Tibial nerve (tissue), 4 donors: ENCODE measurements at regions not wholly inside any gene's neighbourhood (a gene's known extent, or its start where the extent isn't known, plus 50 kb on each side); places are given as distances from the start of the nearest gene placed in this dataset.

Experiments used
- DNase-seq, 2 donors: peaks; one replicate each; pipeline ENCODE4 v3.0.0-alpha.2; 2019; ENCODE audit warnings: low spot score in 2 of 2
- H3K27ac ChIP-seq, 4 donors: fragments of 200-600 bp; sonication (generic) in 3 of 4; one replicate each; pipeline ENCODE4 v1.5.1; 2017 to 2019; ENCODE audit warnings: mild to moderate bottlenecking in 1 of 4
- H3K27me3 ChIP-seq, 2 donors: fragments of 200-600 bp; sonication (generic) in 1 of 2; one replicate each; pipeline versions ENCODE4 v1.5.1 to v1.6.0; 2017 to 2019
- H3K36me3 ChIP-seq, 3 donors: fragments of 200-600 bp; sonication (generic); one replicate each; pipeline ENCODE4 v1.5.1; 2018 to 2019
- H3K4me1 ChIP-seq, 4 donors: fragments of 200-600 bp; sonication (generic) in 3 of 4; one replicate each; pipeline ENCODE4 v1.5.1; 2017 to 2019
- H3K4me3 ChIP-seq, 4 donors: fragments of 200-600 bp; sonication (generic) in 3 of 4; one replicate each; pipeline ENCODE4 v1.5.1; 2017 to 2019; ENCODE audit warnings: mild to moderate bottlenecking in 1 of 4, moderate library complexity in 1 of 4
- H3K9me3 ChIP-seq, 4 donors: fragments of 200-600 bp; sonication (generic) in 3 of 4; one replicate each; pipeline ENCODE4 v1.5.1; 2017 to 2019
- CTCF ChIP-seq, 5 experiments: fragments of 200-600 bp in 3 of 5; fragments of 450-650 bp in 2 of 5; sonication (generic) in 3 of 5; IDR thresholded peaks; one replicate each; pipeline ENCODE4 v1.5.1; 2016 to 2019; ENCODE audit warnings: antibody characterized with exemption in 5 of 5, mild to moderate bottlenecking in 3 of 5, moderate library complexity in 2 of 5
- EP300 ChIP-seq, 2 donors: sonication (generic); formaldehyde crosslinking; IDR thresholded peaks; one replicate each; pipeline ENCODE4 v1.6.1; 2017; ENCODE audit warnings: antibody characterized with exemption in 2 of 2, mild to moderate bottlenecking in 1 of 2
- POLR2A ChIP-seq, 2 donors: fragments of 450-650 bp; IDR thresholded peaks; one replicate each; pipeline ENCODE4 v1.6.1; 2017; ENCODE audit warnings: antibody characterized with exemption in 2 of 2, mild to moderate bottlenecking in 2 of 2, moderate library complexity in 2 of 2
- WGBS, 2 donors: methylation state at CpG; one replicate each; pipeline ENCODE4 v1.1.5; 2018; 5-methylcytosine and 5-hydroxymethylcytosine counted together

GRCh38 chr18:57975805-57976204, 68.2 kb upstream of the NEDD4L start:
- no peak for DNase-seq
- no peak overlapping the region for H3K27ac ChIP-seq
- 54 to 58% methylated on average over 2 of the region's 2 CpGs for WGBS, 2 donors
- TF ChIP-seq CTCF (IDR thresholded peaks at IDR 0.05) (no peak), POLR2A (IDR thresholded peaks at IDR 0.05) (no peak), EP300 (IDR thresholded peaks at IDR 0.05) (no peak)
- no peaks in the 10 kb centered on the region for H3K9me3 ChIP-seq
- no peaks in the 10 kb centered on the region for H3K27me3 ChIP-seq
- no peaks in the 10 kb centered on the region for H3K36me3 ChIP-seq
- H3K4me1 ChIP-seq, result no peaks in the 10 kb centered on the region
- H3K4me3 ChIP-seq, result no peak overlapping the region

- TF ChIP-seq CTCF (IDR thresholded peaks at IDR 0.05) (no peak), EP300 (IDR thresholded peaks at IDR 0.05) (no peak), POLR2A (IDR thresholded peaks at IDR 0.05) (no peak)
- Histone ChIP-seq H3K27me3 (no peaks in the 10 kb centered on the region), H3K27ac (no peak overlapping the region), H3K4me3 (no peak overlapping the region), H3K9me3 (no peaks in the 10 kb centered on the region), H3K4me1 (no peaks in the 10 kb centered on the region), H3K36me3 (no peaks in the 10 kb centered on the region)
- DNase-seq, result no peak
- 83 to 85% methylated on average over 6 of the region's 6 CpGs for WGBS, 2 donors
These were observed 69.3 kb upstream of the NEDD4L start for GRCh38 chr18:57974585-57975265.

- no peak for TF ChIP-seq CTCF (IDR thresholded peaks at IDR 0.05)
- TF ChIP-seq EP300 (IDR thresholded peaks at IDR 0.05), result no peak
- TF ChIP-seq POLR2A (IDR thresholded peaks at IDR 0.05), result no peak
- Histone ChIP-seq H3K27me3 (no peaks in the 10 kb centered on the region), H3K36me3 (no peaks in the 10 kb centered on the region), H3K9me3 (no peaks in the 10 kb centered on the region), H3K4me1 (no peaks in the 10 kb centered on the region), H3K4me3 (no peak overlapping the region), H3K27ac (no peak overlapping the region)
- no peak for DNase-seq
- 90 to 93% methylated on average over 7 of the region's 7 CpGs for whole genome bisulfite sequencing, 2 donors
These were observed 70.1 kb upstream of the NEDD4L start for GRCh38 chr18:57973889-57974288.

- DNase-seq, result no peak
- TF ChIP-seq POLR2A (IDR thresholded peaks at IDR 0.05), result no peak
- H3K9me3 ChIP-seq, result no peaks in the 10 kb centered on the region
- no peaks in the 10 kb centered on the region for H3K4me1 ChIP-seq
- 90 to 92% methylated on average over 12 of the region's 12 CpGs for WGBS, 2 donors
- no peaks in the 10 kb centered on the region for H3K36me3 ChIP-seq
- H3K27ac ChIP-seq, result no peak overlapping the region
- H3K27me3 ChIP-seq, result no peaks in the 10 kb centered on the region
- no peak overlapping the region for H3K4me3 ChIP-seq
These were observed 73.5 kb upstream of the NEDD4L start for GRCh38 chr18:57970356-57971095.

GRCh38 chr18:57969824-57970223, 74.2 kb upstream of the NEDD4L start:
- peaks cover 0 to 2% (median 0%) of the 10 kb centered on the region in 4 donors for H3K9me3 ChIP-seq
- H3K36me3 ChIP-seq, result no peaks in the 10 kb centered on the region
- WGBS, 2 donors, result 75 to 81% methylated on average over 2 of the region's 2 CpGs
- no peak overlapping the region for H3K27ac ChIP-seq
- no peaks in the 10 kb centered on the region for H3K4me1 ChIP-seq
- H3K4me3 ChIP-seq, result no peak overlapping the region
- no peak for DNase-seq
- no peak for TF ChIP-seq POLR2A (IDR thresholded peaks at IDR 0.05)
- no peak for TF ChIP-seq CTCF (IDR thresholded peaks at IDR 0.05)
- no peak for TF ChIP-seq EP300 (IDR thresholded peaks at IDR 0.05)
- H3K27me3 ChIP-seq, result no peaks in the 10 kb centered on the region
